ENCODE measurements at regions not wholly inside any gene's neighbourhood (a gene's known extent, or its start where the extent isn't known, plus 50 kb on each side); places are given as distances from the start of the nearest gene placed in this dataset.

DNA sequence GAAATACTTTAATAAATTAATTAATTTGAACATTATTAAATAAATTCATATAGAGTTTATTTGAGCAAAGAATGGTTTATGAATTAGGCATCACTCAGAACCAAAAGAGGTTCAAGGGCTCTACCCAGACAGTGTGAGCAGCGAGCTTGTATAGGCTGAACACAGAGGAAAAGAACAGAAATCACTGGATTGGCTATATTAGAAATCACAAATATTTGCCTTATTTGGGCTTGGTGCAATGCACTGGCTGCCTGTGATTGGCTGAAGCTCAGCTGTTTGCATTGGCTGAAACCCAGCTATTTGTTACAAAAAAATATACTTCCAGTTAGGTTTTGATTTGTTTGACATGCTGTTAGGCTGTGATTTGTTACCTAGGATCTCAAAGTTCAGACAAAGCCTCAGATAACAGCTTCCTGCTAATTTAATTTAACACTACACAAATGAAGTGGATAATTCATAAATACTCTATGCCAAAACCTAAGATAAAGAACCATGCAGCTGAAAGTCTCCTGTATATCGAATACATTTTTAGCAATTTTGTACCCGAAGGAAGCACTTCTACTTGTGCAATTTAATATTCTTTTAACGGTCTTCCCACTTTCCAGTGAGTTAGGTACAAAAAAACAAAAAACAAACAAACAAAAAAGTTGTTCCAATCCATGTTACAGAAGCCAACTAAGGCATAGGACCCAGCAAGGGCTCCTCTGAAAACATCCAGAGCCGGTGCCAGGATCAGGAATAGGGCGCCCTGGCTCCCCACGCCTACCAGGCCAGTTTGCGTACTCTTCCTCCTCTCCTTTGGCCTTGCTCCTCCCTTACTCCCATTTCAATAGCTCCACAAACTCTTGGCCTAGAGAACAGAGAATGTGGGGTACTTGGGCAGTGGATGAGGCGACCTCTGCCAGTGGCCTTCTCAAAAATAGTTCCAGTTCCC, 179.1 kb downstream of the DUSP10 start:
- TF ChIP-seq CTCF (conservative IDR thresholded peaks at IDR 0.05 in 1 of 2, IDR thresholded peaks at IDR 0.05 in 1 of 2; ENCODE audit: low read depth in 1 of 2, low read length in 2 of 2) (no peak), EZH2 (IDR thresholded peaks at IDR 0.05; ENCODE audit: low read length, missing control alignments) (no peak)
